Neuronal stem cell (in vitro differentiated cells): ENCODE measurements at regions not wholly inside any gene's neighbourhood (a gene's known extent, or its start where the extent isn't known, plus 50 kb on each side); places are given as distances from the start of the nearest gene placed in this dataset.

Experiments
- DNase-seq: peaks from one replicate; pipeline ENCODE4 v3.0.0-alpha.2; 2013; ENCODE audit warnings: low spot score
- H2AFZ ChIP-seq: one replicate; pipeline ENCODE4 v1.6.1; 2013; ENCODE audit warnings: mild to moderate bottlenecking, low read length, inconsistent platforms
- H2AK5ac ChIP-seq: 2 replicates; pipeline ENCODE4 v1.6.1; 2013; ENCODE audit warnings: low read depth, mild to moderate bottlenecking, inconsistent platforms, low read length, moderate library complexity, mixed read lengths
- H2BK120ac ChIP-seq: 2 replicates; pipeline ENCODE4 v1.6.1; 2013; ENCODE audit warnings: low read depth, mild to moderate bottlenecking, inconsistent platforms, low read length, moderate library complexity, mixed read lengths
- H2BK12ac ChIP-seq: one replicate; pipeline ENCODE4 v1.6.1; 2013; ENCODE audit warnings: low read length, inconsistent platforms
- H2BK15ac ChIP-seq: 2 replicates; pipeline ENCODE4 v1.6.1; 2013; ENCODE audit warnings: mild to moderate bottlenecking, low read length, inconsistent platforms, mixed read lengths
- H2BK5ac ChIP-seq: one replicate; pipeline ENCODE4 v1.6.1; 2013; ENCODE audit warnings: inconsistent platforms, mild to moderate bottlenecking, low read length, moderate library complexity
- H3K14ac ChIP-seq: one replicate; pipeline ENCODE4 v1.6.1; 2013; ENCODE audit warnings: low read length, inconsistent platforms
- H3K18ac ChIP-seq: 2 replicates; pipeline ENCODE4 v1.6.1; 2013; ENCODE audit warnings: low read length, inconsistent platforms
- H3K23ac ChIP-seq: 2 replicates; pipeline ENCODE4 v1.6.1; 2013; ENCODE audit warnings: low read depth, mild to moderate bottlenecking, mixed read lengths, low read length, inconsistent platforms; ENCODE audit not compliant: poor library complexity
- H3K27ac ChIP-seq: replicated peaks from 3 replicates; pipeline ENCODE4 v1.5.1; 2013; ENCODE audit warnings: low read length, inconsistent platforms
- H3K27me3 ChIP-seq, 3 experiments: 2 replicates each; pipeline ENCODE4 v1.6.1; 2013; ENCODE audit warnings: low read length in 3 of 3, mild to moderate bottlenecking in 2 of 3, inconsistent platforms in 1 of 3, low read depth in 1 of 3, mixed read lengths in 1 of 3, moderate library complexity in 1 of 3; ENCODE audit not compliant: control insufficient read depth in 3 of 3, insufficient read depth in 3 of 3
- H3K36me3 ChIP-seq, 2 donors: replicated peaks in 1 of 2; 2 replicates each; pipeline ENCODE4 v1.6.1; 2013; ENCODE audit warnings: low read length in 2 of 2; ENCODE audit not compliant: control insufficient read depth in 2 of 2, insufficient read depth in 2 of 2
- H3K4ac ChIP-seq: 2 replicates; pipeline ENCODE4 v1.6.1; 2013; ENCODE audit warnings: inconsistent platforms, mild to moderate bottlenecking, low read length, moderate library complexity
- H3K4me1 ChIP-seq, 2 donors: 1 replicate in 1 of 2; 2 replicates in 1 of 2; pipeline ENCODE4 v1.6.1; 2013; ENCODE audit warnings: low read length in 2 of 2, low read depth in 1 of 2; ENCODE audit not compliant: control insufficient read depth in 2 of 2, insufficient read depth in 1 of 2
- H3K4me2 ChIP-seq: one replicate; pipeline ENCODE4 v1.6.1; 2013; ENCODE audit warnings: mild to moderate bottlenecking, low read length, inconsistent platforms; ENCODE audit not compliant: insufficient read depth, poor library complexity, severe bottlenecking
- H3K4me3 ChIP-seq, 2 donors: 2 replicates each; pipeline ENCODE4 v1.5.1; 2013; ENCODE audit warnings: low read length in 2 of 2, mild to moderate bottlenecking in 2 of 2, inconsistent platforms in 1 of 2, moderate library complexity in 1 of 2
- H3K79me1 ChIP-seq: one replicate; pipeline ENCODE4 v1.6.1; 2013; ENCODE audit warnings: low read depth, mild to moderate bottlenecking, inconsistent platforms, low read length, moderate library complexity
- H3K9ac ChIP-seq: one replicate; pipeline ENCODE4 v1.6.1; 2013; ENCODE audit warnings: mild to moderate bottlenecking, low read depth, low read length, inconsistent platforms; ENCODE audit not compliant: poor library complexity
- H3K9me3 ChIP-seq, 2 donors: replicated peaks in 1 of 2; 2 replicates each; pipeline versions ENCODE3 to v1.6.1; 2013; ENCODE audit warnings: low read length in 2 of 2, mild to moderate bottlenecking in 2 of 2, inconsistent platforms in 1 of 2, low read depth in 1 of 2, mixed read lengths in 1 of 2, moderate library complexity in 1 of 2; ENCODE audit not compliant: control insufficient read depth in 2 of 2, insufficient read depth in 1 of 2
- H4K8ac ChIP-seq: one replicate; pipeline ENCODE4 v1.6.1; 2013; ENCODE audit warnings: low read depth, mild to moderate bottlenecking, inconsistent platforms, low read length, moderate library complexity
- H4K91ac ChIP-seq: one replicate; pipeline ENCODE4 v1.6.1; 2013; ENCODE audit warnings: low read length, low read depth, mild to moderate bottlenecking, inconsistent platforms; ENCODE audit not compliant: poor library complexity
- WGBS, 2 donors: extraction: QIAGEN DNeasy Blood & Tissue Kit; methylation state at CpG; one replicate each; pipeline ENCODE4 v1.1.7; 2013; ENCODE audit warnings: missing lambda C conversion rate in 2 of 2, mixed read lengths in 1 of 2; ENCODE audit not compliant: insufficient read length in 2 of 2, insufficient replicate concordance in 1 of 2; ENCODE audit errors: extremely low coverage in 2 of 2; 5-methylcytosine and 5-hydroxymethylcytosine counted together

GRCh38 chr11:40037005-40037404 is 1422.4 kb downstream of the LRRC4C start:
- no peak overlapping the region for H2BK12ac ChIP-seq
- no peak overlapping the region for H3K4ac ChIP-seq
- no peak overlapping the region for H3K9ac ChIP-seq
- no peak overlapping the region for H4K8ac ChIP-seq
- no peak overlapping the region for H2BK120ac ChIP-seq
- WGBS, 2 donors, result no CpG with 5 or more reads among the region's 2 CpGs
- peak overlapping the region; percentile 77 for H2AFZ ChIP-seq
- no peak overlapping the region for H3K14ac ChIP-seq
- no peak overlapping the region for H2AK5ac ChIP-seq
- no peak overlapping the region for H2BK15ac ChIP-seq
- no peak overlapping the region for H3K23ac ChIP-seq
- no peaks in the 10 kb centered on the region for H3K36me3 ChIP-seq
- no peak overlapping the region for H2BK5ac ChIP-seq
- no peak overlapping the region for H3K18ac ChIP-seq
- H3K4me1 ChIP-seq, result no peaks in the 10 kb centered on the region
- no peaks in the 10 kb centered on the region for H3K27me3 ChIP-seq
- DNase-seq, result no peak
- no peaks in the 10 kb centered on the region for H3K79me1 ChIP-seq
- H3K9me3 ChIP-seq, result no peaks in the 10 kb centered on the region
- no peak overlapping the region for H3K4me2 ChIP-seq
- H3K27ac ChIP-seq, result no peak overlapping the region
- H4K91ac ChIP-seq, result no peak overlapping the region
- no peak overlapping the region for H3K4me3 ChIP-seq

GRCh38 chr11:40032331-40032730 is 1427.1 kb downstream of the LRRC4C start:
- Histone ChIP-seq H2AK5ac (no peak overlapping the region), H2BK15ac (no peak overlapping the region), H2BK12ac (no peak overlapping the region), H3K23ac (no peak overlapping the region), H3K79me1 (peaks cover 1% of the 10 kb centered on the region), H2AFZ (peak overlapping the region; percentile 40), H3K4me2 (no peak overlapping the region), H2BK120ac (no peak overlapping the region), H3K4ac (no peak overlapping the region), H4K8ac (no peak overlapping the region), H4K91ac (no peak overlapping the region), H2BK5ac (no peak overlapping the region), H3K27me3 (no peaks in the 10 kb centered on the region), H3K4me1 (peaks cover 0 to 2% of the 10 kb centered on the region in 2 donors), H3K4me3 (no peak overlapping the region), H3K9me3 (no peaks in the 10 kb centered on the region), H3K9ac (no peak overlapping the region), H3K18ac (no peak overlapping the region), H3K36me3 (no peaks in the 10 kb centered on the region), H3K27ac (no peak overlapping the region), H3K14ac (no peak overlapping the region)
- no peak for DNase-seq
- WGBS, 2 donors, result no CpG with 5 or more reads among the region's 3 CpGs

GRCh38 chr11:40030867-40031266 is 1428.6 kb downstream of the LRRC4C start:
- H2BK120ac ChIP-seq, result no peak overlapping the region
- H3K18ac ChIP-seq, result no peak overlapping the region
- no peak overlapping the region for H3K14ac ChIP-seq
- no peak overlapping the region for H4K91ac ChIP-seq
- no peak overlapping the region for H2BK15ac ChIP-seq
- H4K8ac ChIP-seq, result no peak overlapping the region
- H3K79me1 ChIP-seq, result peaks cover 1% of the 10 kb centered on the region
- no peaks in the 10 kb centered on the region for H3K9me3 ChIP-seq
- no peak overlapping the region for H2AFZ ChIP-seq
- H3K27me3 ChIP-seq, result no peaks in the 10 kb centered on the region
- no peak overlapping the region for H3K23ac ChIP-seq
- no peak overlapping the region for H3K4me2 ChIP-seq
- no peak overlapping the region for H2BK12ac ChIP-seq
- H3K27ac ChIP-seq, result no peak overlapping the region
- no CpG with 5 or more reads among the region's 2 CpGs for WGBS, 2 donors
- no peak overlapping the region for H3K4me3 ChIP-seq
- H3K4me1 ChIP-seq, result peaks cover 0 to 2% of the 10 kb centered on the region in 2 donors
- peak; percentile 15 for DNase-seq
- H3K9ac ChIP-seq, result no peak overlapping the region
- H2AK5ac ChIP-seq, result no peak overlapping the region
- no peak overlapping the region for H3K4ac ChIP-seq
- H2BK5ac ChIP-seq, result no peak overlapping the region
- no peaks in the 10 kb centered on the region for H3K36me3 ChIP-seq

GRCh38 chr11:40029391-40029790 is 1430.1 kb downstream of the LRRC4C start:
- Histone ChIP-seq H4K8ac (no peak overlapping the region), H3K36me3 (no peaks in the 10 kb centered on the region), H2AK5ac (no peak overlapping the region), H3K27ac (no peak overlapping the region), H3K9me3 (no peaks in the 10 kb centered on the region), H3K4me1 (peaks cover 0 to 2% of the 10 kb centered on the region in 2 donors), H3K18ac (no peak overlapping the region), H2AFZ (no peak overlapping the region), H2BK5ac (no peak overlapping the region), H4K91ac (no peak overlapping the region), H2BK12ac (no peak overlapping the region), H3K4ac (no peak overlapping the region), H3K9ac (no peak overlapping the region), H3K4me2 (no peak overlapping the region), H3K23ac (no peak overlapping the region), H2BK15ac (no peak overlapping the region), H3K4me3 (no peak overlapping the region), H3K27me3 (no peaks in the 10 kb centered on the region), H2BK120ac (no peak overlapping the region), H3K79me1 (peaks cover 1% of the 10 kb centered on the region), H3K14ac (no peak overlapping the region)
- DNase-seq, result no peak
- WGBS, 2 donors, result no CpG with 5 or more reads among the region's 13 CpGs
